HL-60 (cell line): ENCODE measurements at regions not wholly inside any gene's neighbourhood (a gene's known extent, or its start where the extent isn't known, plus 50 kb on each side); places are given as distances from the start of the nearest gene placed in this dataset.

Experiments used
- DNase-seq, 2 experiments: peaks; one replicate each; pipeline ENCODE4 v3.0.0-alpha.2; 2010 to 2020; ENCODE audit warnings: low read depth in 1 of 2, low spot score in 1 of 2
- H3K27ac ChIP-seq: fragments of 250-450 bp; sonication (Bioruptor Pico); replicated peaks from 2 replicates; pipeline ENCODE4 v1.5.1; 2020; ENCODE audit warnings: mild to moderate bottlenecking, moderate library complexity
- H3K27me3 ChIP-seq: fragments of 250-450 bp; sonication (Bioruptor Pico); 2 replicates; pipeline ENCODE4 v1.5.1; 2021; ENCODE audit warnings: mild to moderate bottlenecking, moderate library complexity; ENCODE audit not compliant: insufficient read depth, poor library complexity, severe bottlenecking
- H3K4me3 ChIP-seq: replicated peaks from 2 replicates; pipeline ENCODE4 v1.5.1; 2011; ENCODE audit warnings: mild to moderate bottlenecking, control low read depth, low read length; ENCODE audit not compliant: insufficient read depth
- GABPA ChIP-seq: IDR thresholded peaks from 2 replicates; pipeline ENCODE4 v1.6.1; 2012; ENCODE audit warnings: low read depth
- POLR2AphosphoS5 ChIP-seq: IDR thresholded peaks from 2 replicates; pipeline ENCODE4 v1.6.1; 2012; ENCODE audit warnings: low read depth
- SPI1 ChIP-seq: IDR thresholded peaks from 2 replicates; pipeline ENCODE4 v1.6.1; 2012; ENCODE audit warnings: low read depth, mild to moderate bottlenecking, borderline replicate concordance
- TF ChIP-seq, protein P1 (sequence below): IDR thresholded peaks from one replicate; pipeline ENCODE4 v1.5.1; 2011; ENCODE audit warnings: low read length, control low read depth, inconsistent platforms; ENCODE audit not compliant: insufficient read depth
- TF ChIP-seq, protein P2 (sequence below): IDR thresholded peaks from 2 replicates; pipeline ENCODE4 v1.6.1; 2012; ENCODE audit warnings: low read depth; ENCODE audit not compliant: insufficient replicate concordance

DNA sequence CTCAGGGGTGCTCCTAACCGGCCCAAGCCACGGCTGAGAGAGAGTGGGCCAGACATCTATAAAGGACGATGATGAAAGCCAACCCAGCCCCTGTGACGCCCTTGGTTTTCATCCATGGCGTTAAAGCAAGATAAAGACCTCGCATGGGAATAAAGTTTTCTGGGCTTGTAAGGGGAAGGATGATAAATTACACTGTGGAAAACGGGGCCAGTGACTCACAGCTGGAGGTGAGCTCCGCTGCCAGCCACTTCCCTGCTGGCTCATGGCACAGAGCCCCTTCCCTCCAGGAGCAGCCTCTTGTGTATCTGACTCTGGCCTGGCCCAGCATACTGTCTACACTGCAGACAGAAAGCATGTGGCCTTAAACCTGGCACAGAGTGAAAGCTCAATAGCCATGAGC, 503.2 kb upstream of the B3GAT1 start:
- TF ChIP-seq GABPA (no peak), SPI1 (no peak), POLR2AphosphoS5 (no peak)
- TF ChIP-seq, protein P1, sequence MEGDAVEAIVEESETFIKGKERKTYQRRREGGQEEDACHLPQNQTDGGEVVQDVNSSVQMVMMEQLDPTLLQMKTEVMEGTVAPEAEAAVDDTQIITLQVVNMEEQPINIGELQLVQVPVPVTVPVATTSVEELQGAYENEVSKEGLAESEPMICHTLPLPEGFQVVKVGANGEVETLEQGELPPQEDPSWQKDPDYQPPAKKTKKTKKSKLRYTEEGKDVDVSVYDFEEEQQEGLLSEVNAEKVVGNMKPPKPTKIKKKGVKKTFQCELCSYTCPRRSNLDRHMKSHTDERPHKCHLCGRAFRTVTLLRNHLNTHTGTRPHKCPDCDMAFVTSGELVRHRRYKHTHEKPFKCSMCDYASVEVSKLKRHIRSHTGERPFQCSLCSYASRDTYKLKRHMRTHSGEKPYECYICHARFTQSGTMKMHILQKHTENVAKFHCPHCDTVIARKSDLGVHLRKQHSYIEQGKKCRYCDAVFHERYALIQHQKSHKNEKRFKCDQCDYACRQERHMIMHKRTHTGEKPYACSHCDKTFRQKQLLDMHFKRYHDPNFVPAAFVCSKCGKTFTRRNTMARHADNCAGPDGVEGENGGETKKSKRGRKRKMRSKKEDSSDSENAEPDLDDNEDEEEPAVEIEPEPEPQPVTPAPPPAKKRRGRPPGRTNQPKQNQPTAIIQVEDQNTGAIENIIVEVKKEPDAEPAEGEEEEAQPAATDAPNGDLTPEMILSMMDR = no peak
- TF ChIP-seq, protein P2, sequence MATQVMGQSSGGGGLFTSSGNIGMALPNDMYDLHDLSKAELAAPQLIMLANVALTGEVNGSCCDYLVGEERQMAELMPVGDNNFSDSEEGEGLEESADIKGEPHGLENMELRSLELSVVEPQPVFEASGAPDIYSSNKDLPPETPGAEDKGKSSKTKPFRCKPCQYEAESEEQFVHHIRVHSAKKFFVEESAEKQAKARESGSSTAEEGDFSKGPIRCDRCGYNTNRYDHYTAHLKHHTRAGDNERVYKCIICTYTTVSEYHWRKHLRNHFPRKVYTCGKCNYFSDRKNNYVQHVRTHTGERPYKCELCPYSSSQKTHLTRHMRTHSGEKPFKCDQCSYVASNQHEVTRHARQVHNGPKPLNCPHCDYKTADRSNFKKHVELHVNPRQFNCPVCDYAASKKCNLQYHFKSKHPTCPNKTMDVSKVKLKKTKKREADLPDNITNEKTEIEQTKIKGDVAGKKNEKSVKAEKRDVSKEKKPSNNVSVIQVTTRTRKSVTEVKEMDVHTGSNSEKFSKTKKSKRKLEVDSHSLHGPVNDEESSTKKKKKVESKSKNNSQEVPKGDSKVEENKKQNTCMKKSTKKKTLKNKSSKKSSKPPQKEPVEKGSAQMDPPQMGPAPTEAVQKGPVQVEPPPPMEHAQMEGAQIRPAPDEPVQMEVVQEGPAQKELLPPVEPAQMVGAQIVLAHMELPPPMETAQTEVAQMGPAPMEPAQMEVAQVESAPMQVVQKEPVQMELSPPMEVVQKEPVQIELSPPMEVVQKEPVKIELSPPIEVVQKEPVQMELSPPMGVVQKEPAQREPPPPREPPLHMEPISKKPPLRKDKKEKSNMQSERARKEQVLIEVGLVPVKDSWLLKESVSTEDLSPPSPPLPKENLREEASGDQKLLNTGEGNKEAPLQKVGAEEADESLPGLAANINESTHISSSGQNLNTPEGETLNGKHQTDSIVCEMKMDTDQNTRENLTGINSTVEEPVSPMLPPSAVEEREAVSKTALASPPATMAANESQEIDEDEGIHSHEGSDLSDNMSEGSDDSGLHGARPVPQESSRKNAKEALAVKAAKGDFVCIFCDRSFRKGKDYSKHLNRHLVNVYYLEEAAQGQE = no peak
- H3K27ac ChIP-seq = no peak overlapping the region
- no peak overlapping the region for H3K4me3 ChIP-seq
- H3K27me3 ChIP-seq = no peaks in the 10 kb centered on the region
- no peak for DNase-seq

DNA sequence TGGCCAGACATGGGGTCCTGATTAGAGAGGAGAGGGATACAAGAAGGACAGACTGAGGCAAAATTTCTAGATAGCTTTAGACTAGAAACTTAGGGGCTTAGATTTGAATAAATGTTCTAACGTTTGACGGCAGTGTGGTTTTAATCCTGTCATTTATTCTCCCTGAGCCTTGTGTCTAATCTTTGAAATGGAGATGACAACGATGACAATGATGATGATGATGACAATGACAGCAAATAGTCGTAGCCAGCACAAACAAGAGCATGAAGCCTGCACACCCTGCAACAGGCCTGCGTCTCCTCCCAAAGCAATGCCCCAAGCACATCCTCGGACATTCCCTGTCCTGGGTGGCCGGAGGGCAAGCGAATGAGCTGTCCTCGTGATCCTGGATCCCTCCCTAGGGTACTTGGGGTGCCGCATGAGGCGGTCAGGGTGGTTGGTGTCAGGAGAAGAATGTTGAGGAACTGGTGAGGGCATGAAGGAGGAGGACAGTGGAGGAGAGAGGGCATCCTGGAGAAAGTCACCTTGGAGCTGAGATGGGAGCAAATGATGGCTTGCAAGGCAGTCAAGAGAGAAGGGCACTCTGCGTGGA, 502.1 kb upstream of the B3GAT1 start:
- no peak overlapping the region for H3K4me3 ChIP-seq
- no peak overlapping the region for H3K27ac ChIP-seq
- no peak for TF ChIP-seq GABPA
- no peak for DNase-seq
- no peaks in the 10 kb centered on the region for H3K27me3 ChIP-seq

DNA sequence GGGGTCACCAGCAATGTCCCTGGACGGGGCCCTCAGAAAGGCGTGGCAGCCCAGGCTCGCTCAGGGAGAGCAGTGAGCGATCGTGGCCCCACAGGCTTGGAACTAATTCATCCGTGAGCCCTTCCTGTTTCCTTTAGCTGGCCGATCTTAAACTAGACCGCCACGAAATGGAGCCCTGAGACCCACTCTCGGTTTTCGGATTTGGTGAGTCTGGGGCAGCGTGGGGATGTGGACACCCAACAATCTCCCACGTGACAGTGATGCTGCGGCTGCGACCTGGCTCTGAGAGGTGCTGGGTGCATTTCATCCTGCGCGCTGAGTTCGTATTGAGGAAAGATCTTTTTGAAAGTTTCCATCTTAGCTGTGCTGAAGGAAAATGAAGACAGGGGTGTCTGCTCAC, 501.3 kb upstream of the B3GAT1 start:
- TF ChIP-seq SPI1 = no peak
- TF ChIP-seq POLR2AphosphoS5 = no peak
- no peak for TF ChIP-seq GABPA
- TF ChIP-seq, protein P2 = no peak
- TF ChIP-seq, protein P1 = no peak
- Histone ChIP-seq H3K27ac (no peak overlapping the region), H3K27me3 (no peaks in the 10 kb centered on the region), H3K4me3 (no peak overlapping the region)
- DNase-seq = no peak

DNA sequence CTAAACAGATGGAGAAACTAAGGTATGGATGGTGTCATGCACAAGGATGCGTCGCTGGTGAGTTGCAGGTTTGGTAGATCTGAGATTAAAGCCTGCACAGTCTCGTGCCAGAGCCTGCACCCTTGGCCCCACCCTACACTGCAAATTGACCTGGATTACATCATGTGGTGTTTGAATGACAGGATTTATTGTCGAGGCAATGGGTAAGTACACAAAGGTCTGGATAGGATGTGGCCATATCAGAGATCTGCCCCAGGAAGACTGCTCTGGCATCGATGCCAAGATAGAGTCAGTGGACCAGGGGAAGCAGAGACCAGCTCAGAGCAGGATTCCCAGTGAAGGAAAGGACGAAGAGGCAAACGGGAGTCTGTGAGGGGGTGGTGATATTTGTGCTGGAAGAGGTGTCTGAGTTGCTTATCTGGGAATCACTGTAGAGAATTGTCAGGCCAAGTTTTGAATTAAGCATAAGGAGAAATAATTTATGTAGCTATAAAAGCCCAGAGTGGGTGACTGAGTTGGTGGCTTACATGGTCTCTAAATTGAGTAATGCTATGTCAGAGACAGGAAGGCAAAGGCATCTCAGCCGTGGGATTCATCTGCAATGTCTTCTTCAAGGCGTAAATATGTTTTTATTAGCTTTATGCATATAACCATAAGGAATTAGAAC, 499.6 kb upstream of the B3GAT1 start:
- no peak for DNase-seq
- Histone ChIP-seq H3K27ac (no peak overlapping the region), H3K4me3 (no peak overlapping the region), H3K27me3 (no peaks in the 10 kb centered on the region)
- TF ChIP-seq GABPA (no peak), SPI1 (no peak), POLR2AphosphoS5 (no peak)
- TF ChIP-seq, protein P1 = no peak
- TF ChIP-seq, protein P2 = no peak
